ENCODE measurements at regions not wholly inside any gene's neighbourhood (a gene's known extent, or its start where the extent isn't known, plus 50 kb on each side); places are given as distances from the start of the nearest gene placed in this dataset.

GRCh38 chr22:49607821-49608220, 219.9 kb downstream of the BRD1 start:
- Histone ChIP-seq H3K27ac (replicated peaks) (no peak overlapping the region), H3K27me3 (ENCODE audit: insufficient read depth, poor library complexity, severe bottlenecking) (no peaks in the 10 kb centered on the region), H3K4me3 (replicated peaks; ENCODE audit: insufficient read depth, low read length) (no peak overlapping the region)
- TF ChIP-seq POLR2AphosphoS5 (IDR thresholded peaks at IDR 0.05; ENCODE audit: low read depth) (no peak), SPI1 (IDR thresholded peaks at IDR 0.05; ENCODE audit: borderline replicate concordance, low read depth) (no peak), GABPA (IDR thresholded peaks at IDR 0.05; ENCODE audit: low read depth) (no peak)
- TF ChIP-seq, protein P1, sequence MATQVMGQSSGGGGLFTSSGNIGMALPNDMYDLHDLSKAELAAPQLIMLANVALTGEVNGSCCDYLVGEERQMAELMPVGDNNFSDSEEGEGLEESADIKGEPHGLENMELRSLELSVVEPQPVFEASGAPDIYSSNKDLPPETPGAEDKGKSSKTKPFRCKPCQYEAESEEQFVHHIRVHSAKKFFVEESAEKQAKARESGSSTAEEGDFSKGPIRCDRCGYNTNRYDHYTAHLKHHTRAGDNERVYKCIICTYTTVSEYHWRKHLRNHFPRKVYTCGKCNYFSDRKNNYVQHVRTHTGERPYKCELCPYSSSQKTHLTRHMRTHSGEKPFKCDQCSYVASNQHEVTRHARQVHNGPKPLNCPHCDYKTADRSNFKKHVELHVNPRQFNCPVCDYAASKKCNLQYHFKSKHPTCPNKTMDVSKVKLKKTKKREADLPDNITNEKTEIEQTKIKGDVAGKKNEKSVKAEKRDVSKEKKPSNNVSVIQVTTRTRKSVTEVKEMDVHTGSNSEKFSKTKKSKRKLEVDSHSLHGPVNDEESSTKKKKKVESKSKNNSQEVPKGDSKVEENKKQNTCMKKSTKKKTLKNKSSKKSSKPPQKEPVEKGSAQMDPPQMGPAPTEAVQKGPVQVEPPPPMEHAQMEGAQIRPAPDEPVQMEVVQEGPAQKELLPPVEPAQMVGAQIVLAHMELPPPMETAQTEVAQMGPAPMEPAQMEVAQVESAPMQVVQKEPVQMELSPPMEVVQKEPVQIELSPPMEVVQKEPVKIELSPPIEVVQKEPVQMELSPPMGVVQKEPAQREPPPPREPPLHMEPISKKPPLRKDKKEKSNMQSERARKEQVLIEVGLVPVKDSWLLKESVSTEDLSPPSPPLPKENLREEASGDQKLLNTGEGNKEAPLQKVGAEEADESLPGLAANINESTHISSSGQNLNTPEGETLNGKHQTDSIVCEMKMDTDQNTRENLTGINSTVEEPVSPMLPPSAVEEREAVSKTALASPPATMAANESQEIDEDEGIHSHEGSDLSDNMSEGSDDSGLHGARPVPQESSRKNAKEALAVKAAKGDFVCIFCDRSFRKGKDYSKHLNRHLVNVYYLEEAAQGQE (IDR thresholded peaks at IDR 0.05; ENCODE audit: insufficient replicate concordance, low read depth) = no peak
- DNase-seq (ENCODE audit: low read depth in 1 of 2, low spot score in 1 of 2) = no peak

GRCh38 chr22:49606562-49607290, 220.9 kb downstream of the BRD1 start:
- H3K27ac ChIP-seq (replicated peaks) = no peak overlapping the region
- no peaks in the 10 kb centered on the region for H3K27me3 ChIP-seq (ENCODE audit: insufficient read depth, poor library complexity, severe bottlenecking)
- TF ChIP-seq, protein P1 (IDR thresholded peaks at IDR 0.05; ENCODE audit: insufficient replicate concordance, low read depth) = no peak
- TF ChIP-seq CTCF (IDR thresholded peaks at IDR 0.05; ENCODE audit: insufficient read depth, low read length) (no peak), POLR2AphosphoS5 (IDR thresholded peaks at IDR 0.05; ENCODE audit: low read depth) (no peak), SPI1 (IDR thresholded peaks at IDR 0.05; ENCODE audit: borderline replicate concordance, low read depth) (no peak), GABPA (IDR thresholded peaks at IDR 0.05; ENCODE audit: low read depth) (no peak)
- no peak overlapping the region for H3K4me3 ChIP-seq (replicated peaks; ENCODE audit: insufficient read depth, low read length)
- DNase-seq (ENCODE audit: low read depth in 1 of 2, low spot score in 1 of 2) = no peak

DNA sequence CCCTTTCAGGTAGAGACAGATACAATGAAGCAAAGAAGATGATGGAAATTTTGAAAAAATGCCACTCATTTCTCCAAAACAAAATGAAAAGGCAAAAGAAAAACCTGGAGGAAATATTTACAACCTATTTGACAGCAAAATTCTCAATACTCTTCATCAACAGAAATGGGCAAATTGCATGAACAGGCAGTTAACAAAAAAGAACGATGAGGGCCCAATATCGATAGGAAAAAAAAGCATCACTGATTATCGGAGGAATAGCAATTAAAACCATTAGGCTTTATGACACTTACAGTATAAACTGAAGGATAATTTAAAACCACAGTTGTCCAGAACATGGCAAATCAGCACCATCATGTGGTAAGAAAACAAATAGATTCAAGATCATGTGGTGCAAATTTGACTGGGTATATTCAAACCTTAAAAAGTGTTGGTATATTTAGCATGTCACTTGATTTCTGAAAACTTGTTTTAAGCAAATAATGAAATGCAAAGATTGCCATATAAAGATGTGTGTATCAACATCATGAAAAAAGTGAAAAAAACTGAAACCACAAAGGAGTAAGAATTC, 222.9 kb downstream of the BRD1 start:
- TF ChIP-seq, protein P1 (IDR thresholded peaks at IDR 0.05; ENCODE audit: insufficient replicate concordance, low read depth) = no peak
- TF ChIP-seq SPI1 (IDR thresholded peaks at IDR 0.05; ENCODE audit: borderline replicate concordance, low read depth) (no peak), CTCF (IDR thresholded peaks at IDR 0.05; ENCODE audit: insufficient read depth, low read length) (no peak), GABPA (IDR thresholded peaks at IDR 0.05; ENCODE audit: low read depth) (no peak), POLR2AphosphoS5 (IDR thresholded peaks at IDR 0.05; ENCODE audit: low read depth) (no peak)
- no peaks in the 10 kb centered on the region for H3K27me3 ChIP-seq (ENCODE audit: insufficient read depth, poor library complexity, severe bottlenecking)
- DNase-seq (ENCODE audit: low read depth in 1 of 2, low spot score in 1 of 2) = no peak
- H3K27ac ChIP-seq (replicated peaks) = no peak overlapping the region
- H3K4me3 ChIP-seq (replicated peaks; ENCODE audit: insufficient read depth, low read length) = no peak overlapping the region

Measured in HL-60 (cell line).